ENCODE measurements at regions not wholly inside any gene's neighbourhood (a gene's known extent, or its start where the extent isn't known, plus 50 kb on each side); places are given as distances from the start of the nearest gene placed in this dataset.

DNA sequence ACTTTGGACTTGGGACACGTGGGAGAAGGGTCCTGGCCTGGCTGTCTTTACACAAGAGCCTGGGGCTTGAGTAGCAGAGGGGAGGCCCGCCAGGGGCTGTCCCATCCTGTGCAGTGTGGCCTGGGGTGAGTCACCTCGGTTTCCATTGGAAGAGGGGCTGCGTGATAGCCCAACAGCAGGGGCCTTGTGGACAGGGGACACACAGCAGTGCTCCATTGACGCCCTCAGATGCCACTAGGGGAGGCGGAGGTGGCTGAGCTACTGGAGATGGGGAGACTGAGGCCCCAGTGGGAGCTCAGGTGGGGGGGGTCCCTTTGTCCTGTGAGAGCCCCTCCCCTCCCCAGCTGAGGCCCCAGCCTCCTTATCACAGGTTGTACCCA is 50.0 kb upstream of the RNU6ATAC start:
- Mint-ChIP-seq H3K27me3 (ENCODE audit: low read depth) (no peaks in the 10 kb centered on the region), H3K36me3 (ENCODE audit: low read depth) (no peaks in the 10 kb centered on the region)

GRCh38 chr9:134214766-134215419 is 50.5 kb upstream of the RNU6ATAC start:
- ChIA-PET CTCF (interaction anchor here (2.0 kb wide), 1 partner anchor 44 kb away, joined by 4 read pairs; no protein-coding TSS in a partner anchor), POLR2A (no interaction called here)
- H3K36me3 Mint-ChIP-seq (ENCODE audit: low read depth) = no peaks in the 10 kb centered on the region
- H3K27ac Mint-ChIP-seq = no peak overlapping the region
- H3K4me3 Mint-ChIP-seq = no peak overlapping the region
- peaks cover 8% of the 10 kb centered on the region for H3K9me3 Mint-ChIP-seq (ENCODE audit: insufficient read depth)
- DNase-seq (no peak), ATAC-seq (no peak)
- H3K27me3 Mint-ChIP-seq (ENCODE audit: low read depth) = no peaks in the 10 kb centered on the region
- H3K4me1 Mint-ChIP-seq (ENCODE audit: low read depth) = no peaks in the 10 kb centered on the region

More for the DNA sequence above, 50.0 kb upstream of the RNU6ATAC start:
- Mint-ChIP-seq H3K9me3 (ENCODE audit: insufficient read depth) (peaks cover 8% of the 10 kb centered on the region), H3K4me1 (ENCODE audit: low read depth) (no peaks in the 10 kb centered on the region), H3K27ac (no peak overlapping the region), H3K4me3 (no peak overlapping the region)
- ChIA-PET CTCF (interaction anchor here (2.0 kb wide), 1 partner anchor 43 kb away, joined by 4 read pairs; no protein-coding TSS in a partner anchor), POLR2A (no interaction called here)
- DNase-seq (no peak), ATAC-seq (no peak)

DNA sequence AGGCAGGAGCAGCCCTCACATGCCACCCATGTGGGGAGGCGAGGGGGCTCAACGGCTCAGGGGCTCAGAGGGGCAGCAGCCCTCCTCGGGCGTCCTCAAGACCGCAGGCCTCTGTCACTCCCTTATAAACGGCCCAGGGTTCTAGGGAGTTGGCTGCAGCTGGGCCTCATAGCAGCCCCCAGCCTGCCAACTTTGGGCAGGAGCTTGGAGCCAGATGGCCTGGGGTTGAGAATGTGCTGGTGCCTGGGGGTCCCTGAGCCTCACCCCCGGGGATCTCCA is 51.0 kb upstream of the RNU6ATAC start:
- Mint-ChIP-seq H3K4me1 (ENCODE audit: low read depth) (no peaks in the 10 kb centered on the region), H3K4me3 (no peak overlapping the region)
- CTCF ChIA-PET = interaction anchor here (2.0 kb wide), 1 partner anchor 44 kb away, joined by 4 read pairs; no protein-coding TSS in a partner anchor

GRCh38 chr9:134215699-134216448 is 51.5 kb upstream of the RNU6ATAC start:
- Mint-ChIP-seq H3K4me3 (no peak overlapping the region), H3K9me3 (ENCODE audit: insufficient read depth) (peaks cover 8% of the 10 kb centered on the region), H3K36me3 (ENCODE audit: low read depth) (no peaks in the 10 kb centered on the region), H3K27ac (no peak overlapping the region), H3K4me1 (ENCODE audit: low read depth) (no peaks in the 10 kb centered on the region), H3K27me3 (ENCODE audit: low read depth) (no peaks in the 10 kb centered on the region)
- POLR2A ChIA-PET = no interaction called here
- DNase-seq = no peak
- no peak for ATAC-seq
- CTCF ChIA-PET = interaction anchor here (2.0 kb wide), 1 partner anchor 45 kb away, joined by 4 read pairs; no protein-coding TSS in a partner anchor

More for the DNA sequence above, 51.0 kb upstream of the RNU6ATAC start:
- POLR2A ChIA-PET = no interaction called here
- no peak for ATAC-seq
- Mint-ChIP-seq H3K27ac (no peak overlapping the region), H3K9me3 (ENCODE audit: insufficient read depth) (peaks cover 8% of the 10 kb centered on the region), H3K36me3 (ENCODE audit: low read depth) (no peaks in the 10 kb centered on the region), H3K27me3 (ENCODE audit: low read depth) (no peaks in the 10 kb centered on the region)
- DNase-seq = no peak

GRCh38 chr9:134216449-134216951 is 52.1 kb upstream of the RNU6ATAC start:
- no peak overlapping the region for H3K4me3 Mint-ChIP-seq
- DNase-seq (no peak), ATAC-seq (no peak)
- ChIA-PET CTCF (no interaction called here), POLR2A (no interaction called here)
- no peaks in the 10 kb centered on the region for H3K27me3 Mint-ChIP-seq (ENCODE audit: low read depth)
- peaks cover 8% of the 10 kb centered on the region for H3K9me3 Mint-ChIP-seq (ENCODE audit: insufficient read depth)
- H3K36me3 Mint-ChIP-seq (ENCODE audit: low read depth) = no peaks in the 10 kb centered on the region
- no peaks in the 10 kb centered on the region for H3K4me1 Mint-ChIP-seq (ENCODE audit: low read depth)
- H3K27ac Mint-ChIP-seq = no peak overlapping the region

DNA sequence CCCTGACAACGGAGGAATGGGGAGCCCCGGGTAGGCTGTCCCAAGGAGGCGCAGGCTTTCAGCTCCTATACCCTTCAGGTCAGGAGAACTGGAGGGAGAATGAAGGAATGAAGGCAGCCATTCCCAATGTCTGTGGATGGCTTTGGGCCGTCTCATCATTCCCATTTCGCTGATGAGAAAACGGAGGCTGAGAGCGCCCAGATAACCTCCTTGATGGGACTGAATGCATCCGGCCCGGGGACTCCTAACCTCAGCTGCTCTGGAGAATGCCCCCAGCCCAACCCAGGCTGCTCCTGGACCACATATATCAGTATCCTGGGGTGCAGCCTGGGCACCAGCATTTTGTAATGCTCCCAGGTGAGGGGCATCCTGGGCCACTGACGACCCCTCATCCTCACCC is 52.6 kb upstream of the RNU6ATAC start:
- no peaks in the 10 kb centered on the region for H3K4me1 Mint-ChIP-seq (ENCODE audit: low read depth)
- CTCF ChIA-PET = no interaction called here
- DNase-seq (no peak), ATAC-seq (peak; percentile 23)
- no peak overlapping the region for H3K27ac Mint-ChIP-seq
- H3K9me3 Mint-ChIP-seq (ENCODE audit: insufficient read depth) = peaks cover 8% of the 10 kb centered on the region
- H3K27me3 Mint-ChIP-seq (ENCODE audit: low read depth) = no peaks in the 10 kb centered on the region
- POLR2A ChIA-PET = no interaction called here
- no peaks in the 10 kb centered on the region for H3K36me3 Mint-ChIP-seq (ENCODE audit: low read depth)
- H3K4me3 Mint-ChIP-seq = no peak overlapping the region

GRCh38 chr9:134217431-134218210 is 53.3 kb upstream of the RNU6ATAC start:
- CTCF ChIA-PET = interaction anchor here (0.8 kb wide), 2 partner anchors 47 to 49 kb away, joined by 3 to 4 read pairs; no protein-coding TSS in a partner anchor
- ATAC-seq (no peak), DNase-seq (peak; percentile 25)
- POLR2A ChIA-PET = no interaction called here
- H3K27ac Mint-ChIP-seq = no peak overlapping the region
- H3K36me3 Mint-ChIP-seq (ENCODE audit: low read depth) = no peaks in the 10 kb centered on the region
- no peaks in the 10 kb centered on the region for H3K4me1 Mint-ChIP-seq (ENCODE audit: low read depth)
- H3K9me3 Mint-ChIP-seq (ENCODE audit: insufficient read depth) = peaks cover 4% of the 10 kb centered on the region
- no peak overlapping the region for H3K4me3 Mint-ChIP-seq
- no peaks in the 10 kb centered on the region for H3K27me3 Mint-ChIP-seq (ENCODE audit: low read depth)

DNA sequence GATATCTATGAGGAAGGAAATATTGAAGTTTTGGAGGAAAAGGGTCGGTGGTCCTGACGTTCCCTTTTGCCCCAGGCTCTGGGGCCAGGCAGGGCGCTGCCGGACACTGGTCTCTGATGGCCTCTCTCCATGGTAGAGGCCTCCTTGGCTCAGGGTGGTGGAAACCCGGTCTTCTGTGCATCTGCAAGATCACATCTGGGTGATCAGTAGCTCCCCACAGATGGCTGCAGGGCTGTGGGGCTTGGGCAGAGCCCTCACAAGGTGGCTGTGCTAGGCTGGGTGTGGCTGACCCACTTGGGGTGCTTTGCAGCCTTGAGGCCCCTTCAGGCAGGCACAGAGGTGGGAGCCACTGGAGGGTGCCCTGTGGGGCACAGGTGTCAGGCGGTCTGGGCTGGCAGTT is 53.9 kb upstream of the RNU6ATAC start:
- CTCF ChIA-PET = interaction anchor here (0.8 kb wide), 2 partner anchors 47 to 49 kb away, joined by 3 to 4 read pairs; no protein-coding TSS in a partner anchor
- Mint-ChIP-seq H3K27ac (no peak overlapping the region), H3K9me3 (ENCODE audit: insufficient read depth) (no peaks in the 10 kb centered on the region), H3K36me3 (ENCODE audit: low read depth) (no peaks in the 10 kb centered on the region), H3K4me1 (ENCODE audit: low read depth) (no peaks in the 10 kb centered on the region), H3K4me3 (no peak overlapping the region), H3K27me3 (ENCODE audit: low read depth) (no peaks in the 10 kb centered on the region)
- DNase-seq (no peak), ATAC-seq (no peak)
- POLR2A ChIA-PET = no interaction called here

DNA sequence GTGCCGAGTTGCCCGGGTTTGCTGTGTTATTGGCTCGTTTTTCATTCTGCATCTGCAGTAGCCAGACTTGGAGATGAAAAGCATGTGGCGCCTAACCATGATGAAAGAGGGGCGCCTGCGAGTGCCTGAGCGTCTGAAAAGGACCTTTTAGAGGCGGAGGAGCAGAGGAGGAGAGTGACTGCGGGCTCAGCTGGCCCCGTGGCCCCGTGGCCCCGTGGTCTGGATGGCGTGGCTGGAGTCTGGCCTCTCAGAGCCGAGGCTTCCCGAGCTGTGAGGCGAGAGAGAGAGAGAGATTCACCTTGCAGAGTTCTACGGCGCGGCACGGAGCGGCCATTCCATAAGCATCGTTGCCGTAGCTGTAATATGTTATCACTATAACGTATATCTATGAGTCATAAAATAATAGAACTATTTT is 55.3 kb upstream of the RNU6ATAC start:
- H3K9me3 Mint-ChIP-seq (ENCODE audit: insufficient read depth) = no peaks in the 10 kb centered on the region
- ATAC-seq (no peak), DNase-seq (no peak)
- no peaks in the 10 kb centered on the region for H3K36me3 Mint-ChIP-seq (ENCODE audit: low read depth)
- POLR2A ChIA-PET = no interaction called here
- H3K4me1 Mint-ChIP-seq (ENCODE audit: low read depth) = no peaks in the 10 kb centered on the region
- no peaks in the 10 kb centered on the region for H3K27me3 Mint-ChIP-seq (ENCODE audit: low read depth)
- CTCF ChIA-PET = no interaction called here
- H3K27ac Mint-ChIP-seq = no peak overlapping the region
- H3K4me3 Mint-ChIP-seq = no peak overlapping the region

GRCh38 chr9:134220311-134220710 is 55.9 kb upstream of the RNU6ATAC start:
- H3K27ac Mint-ChIP-seq = no peak overlapping the region
- CTCF ChIA-PET = no interaction called here
- DNase-seq = no peak
- H3K27me3 Mint-ChIP-seq (ENCODE audit: low read depth) = no peaks in the 10 kb centered on the region
- H3K4me3 Mint-ChIP-seq = no peak overlapping the region
- POLR2A ChIA-PET = no interaction called here
- no peaks in the 10 kb centered on the region for H3K4me1 Mint-ChIP-seq (ENCODE audit: low read depth)
- no peak for ATAC-seq
- no peaks in the 10 kb centered on the region for H3K9me3 Mint-ChIP-seq (ENCODE audit: insufficient read depth)
- no peaks in the 10 kb centered on the region for H3K36me3 Mint-ChIP-seq (ENCODE audit: low read depth)

GRCh38 chr9:134221273-134222017 is 57.1 kb upstream of the RNU6ATAC start:
- no peaks in the 10 kb centered on the region for H3K4me1 Mint-ChIP-seq (ENCODE audit: low read depth)
- H3K36me3 Mint-ChIP-seq (ENCODE audit: low read depth) = no peaks in the 10 kb centered on the region
- H3K27ac Mint-ChIP-seq = no peak overlapping the region
- POLR2A ChIA-PET = no interaction called here
- CTCF ChIA-PET = no interaction called here
- ATAC-seq (no peak), DNase-seq (no peak)
- H3K4me3 Mint-ChIP-seq = no peak overlapping the region
- H3K9me3 Mint-ChIP-seq (ENCODE audit: insufficient read depth) = no peaks in the 10 kb centered on the region
- no peaks in the 10 kb centered on the region for H3K27me3 Mint-ChIP-seq (ENCODE audit: low read depth)

Data from activated CD8-positive, alpha-beta T cell treated with anti-CD3 and anti-CD28 coated beads, Interleukin-2, amount 10 ng/mL, durations not matched to agents 7 days and 5 days (primary cell).